K562 (cell line): ENCODE measurements at regions not wholly inside any gene's neighbourhood (a gene's known extent, or its start where the extent isn't known, plus 50 kb on each side); places are given as distances from the start of the nearest gene placed in this dataset.

ENCODE experiments used
- ATAC-seq: fragments of 200-7000 bp; cut with Tn5 transposase; 3 replicates; pipeline ENCODE4 v1.9.1; 2020; ENCODE audit warnings: moderate library complexity
- BruUV-seq: library from RNA; stranded (reverse); fragments of 400-500 nt; replicated peaks from 2 replicates; lab custom pipeline; 2021; lab: Mats Ljungman, UMichigan
- CTCF ChIA-PET: fragments of 300-600 bp; formaldehyde crosslinking; extraction: SDS; loops from one replicate; lab custom pipeline; 2021; ENCODE audit warnings: low intra/inter-chr PET ratio; lab: Yijun Ruan, JAX
- POLR2A ChIA-PET: fragments of 300-600, 350-650 bp; sonication (Branson Sonifier 250); formaldehyde crosslinking; extraction: SDS; loops from one replicate; lab custom pipeline; 2021; ENCODE audit warnings: antibody characterized with exemption, inconsistent platforms; lab: Yijun Ruan, JAX
- DNase-seq, 4 experiments: peaks; one replicate each; pipeline versions ENCODE4 v3.0.0 to v3.0.0-alpha.2; 2011 to 2018; ENCODE audit warnings: low spot score in 3 of 4, mixed read lengths in 3 of 4; ENCODE audit errors: extremely low read depth in 1 of 4
- FAIRE-seq: peaks from 2 replicates; lab custom pipeline; 2011; peaks lifted over from hg19 to GRCh38; lab: Jason Lieb, UNC
- H2AFZ ChIP-seq: 2 replicates; pipeline ENCODE4 v1.6.0; 2011; ENCODE audit warnings: low read depth, low read length, control low read depth, inconsistent platforms
- H3K27ac ChIP-seq: fragments of 200-600 bp; 3 replicates; pipeline ENCODE4 v1.8.0; 2011; ENCODE audit warnings: low read depth, mild to moderate bottlenecking, control low read depth, inconsistent platforms, low read length, moderate library complexity, mixed read lengths; ENCODE audit errors: extremely low read depth
- H3K27me3 ChIP-seq, 2 experiments: fragments of 300-600 bp in 1 of 2; 2 replicates in 1 of 2; 3 replicates in 1 of 2; pipeline versions ENCODE4 v1.6.0 to v1.8.0; 2011; ENCODE audit warnings: inconsistent platforms in 2 of 2, low read length in 2 of 2, mild to moderate bottlenecking in 1 of 2, mixed read lengths in 1 of 2, moderate library complexity in 1 of 2; ENCODE audit not compliant: control insufficient read depth in 2 of 2, insufficient read depth in 2 of 2
- H3K36me3 ChIP-seq: fragments of 300-600 bp; 3 replicates; pipeline ENCODE4 v1.8.0; 2011; ENCODE audit warnings: mild to moderate bottlenecking, low read length, inconsistent platforms; ENCODE audit not compliant: control insufficient read depth, insufficient read depth
- H3K4me1 ChIP-seq, 2 experiments: fragments of 200-600 bp in 1 of 2; replicated peaks in 1 of 2; 2 replicates in 1 of 2; 3 replicates in 1 of 2; pipeline versions ENCODE4 v1.5.1 to v1.8.0; 2011; ENCODE audit warnings: inconsistent platforms in 2 of 2, low read length in 2 of 2, mild to moderate bottlenecking in 1 of 2, mixed read lengths in 1 of 2, moderate library complexity in 1 of 2; ENCODE audit not compliant: control insufficient read depth in 2 of 2, insufficient read depth in 2 of 2
- H3K4me2 ChIP-seq: 2 replicates; pipeline ENCODE4 v1.6.1; 2011; ENCODE audit warnings: low read length, control low read depth, inconsistent platforms, mixed read lengths; ENCODE audit not compliant: insufficient read depth
- H3K4me3 ChIP-seq: fragments of 200-600 bp; sonication (generic), shearing (Covaris generic); 2 replicates; pipeline ENCODE4 v1.5.1; 2016; ENCODE audit warnings: control low read depth, inconsistent platforms
- H3K79me2 ChIP-seq: fragments of 200-600 bp; 3 replicates; pipeline ENCODE4 v1.8.0; 2011; ENCODE audit warnings: low read length, inconsistent platforms; ENCODE audit not compliant: control insufficient read depth, insufficient read depth
- H3K9ac ChIP-seq, 2 experiments: 2 replicates each; pipeline versions ENCODE4 v1.6.0 to v1.6.1; 2011; ENCODE audit warnings: low read depth in 2 of 2, low read length in 2 of 2, control low read depth in 1 of 2, inconsistent platforms in 1 of 2, mild to moderate bottlenecking in 1 of 2, mixed read lengths in 1 of 2; ENCODE audit not compliant: insufficient read depth in 1 of 2
- H3K9me1 ChIP-seq: one replicate; pipeline ENCODE4 v1.6.0; 2011; ENCODE audit warnings: inconsistent platforms, mild to moderate bottlenecking, low read length, moderate library complexity; ENCODE audit not compliant: control insufficient read depth, insufficient read depth
- H3K9me3 ChIP-seq: replicated peaks from 2 replicates; pipeline ENCODE4 v1.5.1; 2011; ENCODE audit warnings: low read depth, low read length, inconsistent platforms; ENCODE audit not compliant: control insufficient read depth, insufficient read depth
- H4K20me1 ChIP-seq: replicated peaks from 2 replicates; pipeline ENCODE4 v1.6.1; 2011; ENCODE audit warnings: low read length, inconsistent platforms, mixed read lengths; ENCODE audit not compliant: control insufficient read depth, insufficient read depth
- ARID2 ChIP-seq: fragments of 450-650 bp; IDR thresholded peaks from 2 replicates; pipeline ENCODE4 v1.6.1; 2017; ENCODE audit warnings: antibody characterized with exemption, mild to moderate bottlenecking
- CSDE1 ChIP-seq, 2 experiments: fragments of 450-650 bp; IDR thresholded peaks; 2 replicates each; pipeline ENCODE4 v1.6.1; 2016; ENCODE audit warnings: mild to moderate bottlenecking in 1 of 2
- HOXB6 ChIP-seq: fragments of 250-450 bp; sonication (Bioruptor Pico); IDR thresholded peaks from 2 replicates; pipeline ENCODE4 v1.5.1; 2022; ENCODE audit warnings: mild to moderate bottlenecking, borderline replicate concordance
- NFATC3 ChIP-seq: fragments of 450-650 bp; IDR thresholded peaks from 2 replicates; pipeline ENCODE4 v1.6.1; 2017; ENCODE audit warnings: mild to moderate bottlenecking
- NFIX ChIP-seq: fragments of 250-450 bp; sonication (Bioruptor Pico); IDR thresholded peaks from 2 replicates; pipeline ENCODE4 v1.4.0; 2020; ENCODE audit warnings: low read depth, mild to moderate bottlenecking, moderate library complexity
- NR4A1 ChIP-seq, 2 experiments: fragments of 250-450 bp in 1 of 2; fragments of 450-650 bp in 1 of 2; sonication (Bioruptor Pico) in 1 of 2; IDR thresholded peaks; 2 replicates each; pipeline versions ENCODE4 v1.4.0 to v1.6.1; 2016 to 2020; ENCODE audit warnings: mild to moderate bottlenecking in 2 of 2, missing compliant biosample characterization in 1 of 2, missing genetic modification characterization in 1 of 2, moderate library complexity in 1 of 2
- POLR3G ChIP-seq: IDR thresholded peaks from 2 replicates; pipeline ENCODE4 v1.6.1; 2011; ENCODE audit not compliant: insufficient read length, insufficient replicate concordance; ENCODE audit errors: extremely low read depth
- SMARCB1 ChIP-seq: IDR thresholded peaks from 2 replicates; pipeline ENCODE4 v1.6.1; 2011; ENCODE audit warnings: improper control_type of control experiment, low read depth; ENCODE audit not compliant: insufficient read length
- TCF7 ChIP-seq: sonication (generic); IDR thresholded peaks from 2 replicates; pipeline ENCODE4 v1.6.1; 2016; ENCODE audit warnings: antibody characterized with exemption, borderline replicate concordance
- TEAD2 ChIP-seq: fragments of 450-650 bp; IDR thresholded peaks from 2 replicates; pipeline ENCODE4 v1.6.1; 2016; ENCODE audit warnings: missing genetic modification characterization, control low read depth, missing compliant biosample characterization
- ZNF24 ChIP-seq: fragments of 450-650 bp; IDR thresholded peaks from 2 replicates; pipeline ENCODE4 v1.6.1; 2016
- ZNF354B ChIP-seq: fragments of 250-450 bp; sonication (Bioruptor Pico); IDR thresholded peaks from 2 replicates; pipeline ENCODE4 v1.4.0; 2020
- ZNF77 ChIP-seq: fragments of 250-450 bp; sonication (Bioruptor Pico); IDR thresholded peaks from 2 replicates; pipeline ENCODE4 v1.5.0; 2020
- WGBS: fragments of 100-300 bp; shearing (Covaris generic); methylation state at CpG from one replicate; pipeline ENCODE4 v1.1.6; 2016; ENCODE audit warnings: low coverage, mixed read lengths; ENCODE audit not compliant: insufficient coverage; ENCODE audit errors: missing lambda C conversion rate; 5-methylcytosine and 5-hydroxymethylcytosine counted together
- in situ Hi-C: fragments of 300-500 bp; cut with MboI; formaldehyde crosslinking; loops from 4 replicates; pipeline ENCODE4 v1.15.0; 2018; ENCODE audit warnings: inconsistent platforms, mixed read lengths
- intact Hi-C: fragments of 100-400 bp; cut with micrococcal nuclease; formaldehyde crosslinking; loops from 2 replicates; pipeline ENCODE4 v1.14.2; 2022
- TF ChIP-seq, protein P1 (sequence below): fragments of 250-450 bp; sonication (Bioruptor Pico); IDR thresholded peaks from 2 replicates; pipeline ENCODE4 v1.8.0; 2022; ENCODE audit warnings: inconsistent platforms
- TF ChIP-seq, protein P2 (sequence below): fragments of 450-650 bp; IDR thresholded peaks from 2 replicates; pipeline ENCODE4 v1.6.1; 2016; ENCODE audit warnings: missing biosample characterization, missing genetic modification characterization
- TF ChIP-seq, protein P3 (sequence below): sonication (generic); formaldehyde crosslinking; IDR thresholded peaks from 2 replicates; pipeline ENCODE4 v1.8.1; 2022; ENCODE audit warnings: missing genetic modification reagents
- TF ChIP-seq, protein P4 (sequence below): sonication (generic); formaldehyde crosslinking; IDR thresholded peaks from 2 replicates; pipeline ENCODE4 v1.5.0; 2020; ENCODE audit warnings: missing genetic modification reagents

DNA sequence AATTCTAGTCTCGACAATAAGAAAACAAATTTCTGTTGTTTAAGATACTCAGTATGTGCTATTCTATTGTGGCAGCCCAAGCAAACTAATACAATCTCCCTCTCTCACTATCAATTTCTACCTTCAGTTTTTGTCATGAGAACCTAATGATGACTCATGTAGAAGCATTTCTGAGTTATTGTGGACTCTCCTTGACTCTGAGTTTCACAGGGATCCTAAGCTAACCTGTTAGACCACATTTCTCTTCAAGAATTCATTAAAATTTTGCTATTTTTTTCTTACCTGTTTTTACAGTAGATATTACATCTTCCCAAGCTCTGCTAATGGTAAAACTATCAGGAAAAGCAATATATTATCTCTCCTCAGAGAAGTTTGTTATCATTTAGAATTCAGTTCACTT lies 599.1 kb upstream of the TYRP1 start:
- in situ Hi-C loops (no loop called here), intact Hi-C loops (no loop called here)
- Histone ChIP-seq H3K4me1 (no peaks in the 10 kb centered on the region), H3K27me3 (no peaks in the 10 kb centered on the region), H3K4me3 (no peak overlapping the region), H3K4me2 (no peak overlapping the region), H3K79me2 (no peaks in the 10 kb centered on the region), H2AFZ (no peak overlapping the region), H3K9me3 (no peaks in the 10 kb centered on the region), H4K20me1 (no peaks in the 10 kb centered on the region), H3K36me3 (no peaks in the 10 kb centered on the region), H3K9ac (no peak overlapping the region), H3K9me1 (no peaks in the 10 kb centered on the region), H3K27ac (no peak overlapping the region)
- WGBS = 0% methylated on average over 1 of the region's 1 CpG
- no TSS peak for BruUV-seq
- ATAC-seq (no peak), DNase-seq (no peak), FAIRE-seq (no peak)
- CTCF ChIA-PET = no interaction called here
- POLR2A ChIA-PET = no interaction called here
- TF ChIP-seq, protein P1, sequence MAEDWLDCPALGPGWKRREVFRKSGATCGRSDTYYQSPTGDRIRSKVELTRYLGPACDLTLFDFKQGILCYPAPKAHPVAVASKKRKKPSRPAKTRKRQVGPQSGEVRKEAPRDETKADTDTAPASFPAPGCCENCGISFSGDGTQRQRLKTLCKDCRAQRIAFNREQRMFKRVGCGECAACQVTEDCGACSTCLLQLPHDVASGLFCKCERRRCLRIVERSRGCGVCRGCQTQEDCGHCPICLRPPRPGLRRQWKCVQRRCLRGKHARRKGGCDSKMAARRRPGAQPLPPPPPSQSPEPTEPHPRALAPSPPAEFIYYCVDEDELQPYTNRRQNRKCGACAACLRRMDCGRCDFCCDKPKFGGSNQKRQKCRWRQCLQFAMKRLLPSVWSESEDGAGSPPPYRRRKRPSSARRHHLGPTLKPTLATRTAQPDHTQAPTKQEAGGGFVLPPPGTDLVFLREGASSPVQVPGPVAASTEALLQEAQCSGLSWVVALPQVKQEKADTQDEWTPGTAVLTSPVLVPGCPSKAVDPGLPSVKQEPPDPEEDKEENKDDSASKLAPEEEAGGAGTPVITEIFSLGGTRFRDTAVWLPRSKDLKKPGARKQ = no peak
- TF ChIP-seq TCF7 = no peak
- TF ChIP-seq NFIX = no peak
- TF ChIP-seq ZNF24 = no peak
- TF ChIP-seq, protein P2, sequence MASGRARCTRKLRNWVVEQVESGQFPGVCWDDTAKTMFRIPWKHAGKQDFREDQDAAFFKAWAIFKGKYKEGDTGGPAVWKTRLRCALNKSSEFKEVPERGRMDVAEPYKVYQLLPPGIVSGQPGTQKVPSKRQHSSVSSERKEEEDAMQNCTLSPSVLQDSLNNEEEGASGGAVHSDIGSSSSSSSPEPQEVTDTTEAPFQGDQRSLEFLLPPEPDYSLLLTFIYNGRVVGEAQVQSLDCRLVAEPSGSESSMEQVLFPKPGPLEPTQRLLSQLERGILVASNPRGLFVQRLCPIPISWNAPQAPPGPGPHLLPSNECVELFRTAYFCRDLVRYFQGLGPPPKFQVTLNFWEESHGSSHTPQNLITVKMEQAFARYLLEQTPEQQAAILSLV (tag) = no peak
- no peak for TF ChIP-seq SMARCB1
- TF ChIP-seq, protein P3, sequence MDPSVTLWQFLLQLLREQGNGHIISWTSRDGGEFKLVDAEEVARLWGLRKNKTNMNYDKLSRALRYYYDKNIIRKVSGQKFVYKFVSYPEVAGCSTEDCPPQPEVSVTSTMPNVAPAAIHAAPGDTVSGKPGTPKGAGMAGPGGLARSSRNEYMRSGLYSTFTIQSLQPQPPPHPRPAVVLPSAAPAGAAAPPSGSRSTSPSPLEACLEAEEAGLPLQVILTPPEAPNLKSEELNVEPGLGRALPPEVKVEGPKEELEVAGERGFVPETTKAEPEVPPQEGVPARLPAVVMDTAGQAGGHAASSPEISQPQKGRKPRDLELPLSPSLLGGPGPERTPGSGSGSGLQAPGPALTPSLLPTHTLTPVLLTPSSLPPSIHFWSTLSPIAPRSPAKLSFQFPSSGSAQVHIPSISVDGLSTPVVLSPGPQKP = no peak
- no peak for TF ChIP-seq CSDE1 (IDR thresholded peaks at IDR 0.05)
- TF ChIP-seq ZNF354B (CRISPR knock-in tag) = no peak
- no peak for TF ChIP-seq POLR3G
- no peak for TF ChIP-seq NR4A1 (CRISPR knock-in tag; IDR thresholded peaks at IDR 0.05)
- TF ChIP-seq NR4A1 (tag; IDR thresholded peaks at IDR 0.05) = no peak
- TF ChIP-seq ZNF77 (CRISPR knock-in tag) = no peak
- no peak for TF ChIP-seq NFATC3
- no peak for TF ChIP-seq TEAD2 (tag)
- no peak for TF ChIP-seq HOXB6
- TF ChIP-seq ARID2 = no peak
- TF ChIP-seq, protein P4, sequence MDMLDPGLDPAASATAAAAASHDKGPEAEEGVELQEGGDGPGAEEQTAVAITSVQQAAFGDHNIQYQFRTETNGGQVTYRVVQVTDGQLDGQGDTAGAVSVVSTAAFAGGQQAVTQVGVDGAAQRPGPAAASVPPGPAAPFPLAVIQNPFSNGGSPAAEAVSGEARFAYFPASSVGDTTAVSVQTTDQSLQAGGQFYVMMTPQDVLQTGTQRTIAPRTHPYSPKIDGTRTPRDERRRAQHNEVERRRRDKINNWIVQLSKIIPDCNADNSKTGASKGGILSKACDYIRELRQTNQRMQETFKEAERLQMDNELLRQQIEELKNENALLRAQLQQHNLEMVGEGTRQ (CRISPR knock-in tag) = no peak
